Astrocyte (in vitro differentiated cells and primary cell): ENCODE measurements at regions not wholly inside any gene's neighbourhood (a gene's known extent, or its start where the extent isn't known, plus 50 kb on each side); places are given as distances from the start of the nearest gene placed in this dataset.

Experiments used
- DNase-seq: peaks from one replicate; pipeline ENCODE4 v3.0.0-alpha.2; 2010; ENCODE audit warnings: low read depth
- FAIRE-seq: peaks from 2 replicates; lab custom pipeline; 2011; peaks lifted over from hg19 to GRCh38; lab: Jason Lieb, UNC
- H2AFZ ChIP-seq: 2 replicates; pipeline ENCODE4 v1.6.0; 2012; ENCODE audit warnings: low read depth, low read length, inconsistent platforms
- H3K27ac ChIP-seq: 2 replicates; pipeline ENCODE4 v1.5.1; 2011; ENCODE audit warnings: low read depth, low read length, inconsistent platforms
- H3K27me3 ChIP-seq: 2 replicates; pipeline ENCODE4 v1.6.0; 2011; ENCODE audit warnings: low read length, inconsistent platforms; ENCODE audit not compliant: insufficient read depth
- H3K36me3 ChIP-seq: 2 replicates; pipeline ENCODE4 v1.5.1; 2011; ENCODE audit warnings: low read length, inconsistent platforms; ENCODE audit not compliant: insufficient read depth
- H3K4me1 ChIP-seq: 2 replicates; pipeline ENCODE4 v1.5.1; 2011; ENCODE audit warnings: low read length, inconsistent platforms; ENCODE audit not compliant: insufficient read depth
- H3K4me2 ChIP-seq: 2 replicates; pipeline ENCODE4 v1.6.0; 2012; ENCODE audit warnings: low read length, inconsistent platforms
- H3K4me3 ChIP-seq: 2 replicates; pipeline ENCODE4 v1.5.1; 2011; ENCODE audit warnings: low read depth, mild to moderate bottlenecking, low read length, inconsistent platforms; ENCODE audit not compliant: insufficient read depth
- H3K79me2 ChIP-seq: 2 replicates; pipeline ENCODE4 v1.6.0; 2012; ENCODE audit warnings: mild to moderate bottlenecking, low read length, inconsistent platforms; ENCODE audit not compliant: insufficient read depth
- H3K9ac ChIP-seq: 2 replicates; pipeline ENCODE4 v1.6.0; 2012; ENCODE audit warnings: mild to moderate bottlenecking, low read length, inconsistent platforms
- H3K9me3 ChIP-seq: 2 replicates; pipeline ENCODE4 v1.5.1; 2012; ENCODE audit warnings: low read depth, mild to moderate bottlenecking, low read length, inconsistent platforms; ENCODE audit not compliant: insufficient read depth
- H4K20me1 ChIP-seq: 2 replicates; pipeline ENCODE4 v1.6.0; 2012; ENCODE audit warnings: low read length, inconsistent platforms; ENCODE audit not compliant: insufficient read depth
- H3K27ac Mint-ChIP-seq: one replicate; pipeline ENCODE4 v1.8.0; 2021; ENCODE audit warnings: mild to moderate bottlenecking, mixed read lengths; ENCODE audit not compliant: unreplicated experiment
- H3K27me3 Mint-ChIP-seq: one replicate; pipeline ENCODE4 v1.8.0; 2021; ENCODE audit warnings: low read depth, mixed read lengths; ENCODE audit not compliant: unreplicated experiment
- H3K36me3 Mint-ChIP-seq: one replicate; pipeline ENCODE4 v1.8.0; 2021; ENCODE audit warnings: low read depth, mixed read lengths; ENCODE audit not compliant: unreplicated experiment
- H3K4me1 Mint-ChIP-seq: one replicate; pipeline ENCODE4 v1.8.0; 2021; ENCODE audit warnings: low read depth, mixed read lengths; ENCODE audit not compliant: unreplicated experiment
- H3K4me3 Mint-ChIP-seq: one replicate; pipeline ENCODE4 v1.8.0; 2021; ENCODE audit warnings: mild to moderate bottlenecking, moderate library complexity, mixed read lengths; ENCODE audit not compliant: unreplicated experiment
- H3K9me3 Mint-ChIP-seq: one replicate; pipeline ENCODE4 v1.8.0; 2021; ENCODE audit warnings: mild to moderate bottlenecking, mixed read lengths; ENCODE audit not compliant: unreplicated experiment
- EZH2 ChIP-seq: IDR thresholded peaks from 2 replicates; pipeline ENCODE4 v1.6.1; 2012; ENCODE audit warnings: mild to moderate bottlenecking, low read length, inconsistent platforms; ENCODE audit not compliant: insufficient read depth
- TF ChIP-seq, protein P1 (sequence below): IDR thresholded peaks from 2 replicates; pipeline ENCODE4 v1.5.1; 2011; ENCODE audit warnings: low read depth, mild to moderate bottlenecking, inconsistent platforms, low read length, moderate library complexity; ENCODE audit not compliant: insufficient read depth

DNA sequence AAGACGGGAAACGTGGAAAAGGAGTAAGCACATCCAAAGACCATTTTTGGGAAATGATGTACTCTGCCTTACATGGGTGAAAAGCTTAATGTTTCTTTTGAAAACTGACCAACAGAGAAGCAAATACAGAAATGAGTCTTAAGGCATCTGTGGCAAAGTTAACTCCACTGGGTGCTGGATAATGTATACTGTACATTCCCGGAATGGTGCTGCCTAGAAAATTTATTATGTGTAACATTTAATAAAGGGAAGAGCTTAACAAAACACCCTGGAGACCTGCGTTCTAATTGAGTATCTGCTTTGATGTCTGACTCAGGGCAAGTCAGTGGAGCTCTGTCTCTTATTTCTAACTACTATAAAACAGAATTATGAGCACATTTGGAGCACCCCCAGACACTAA lies 230.2 kb downstream of the MID1 start:
- H3K9me3 ChIP-seq: no peaks in the 10 kb centered on the region
- no peaks in the 10 kb centered on the region for H3K27me3 ChIP-seq
- no peaks in the 10 kb centered on the region for H4K20me1 ChIP-seq
- H3K79me2 ChIP-seq: no peaks in the 10 kb centered on the region
- no peaks in the 10 kb centered on the region for H3K4me1 ChIP-seq
- no peak overlapping the region for H3K4me3 Mint-ChIP-seq
- no peaks in the 10 kb centered on the region for H3K36me3 ChIP-seq
- no peaks in the 10 kb centered on the region for H3K9me3 Mint-ChIP-seq
- H2AFZ ChIP-seq: no peak overlapping the region
- peaks cover 14% of the 10 kb centered on the region for H3K27me3 Mint-ChIP-seq
- FAIRE-seq (no peak), DNase-seq (no peak)
- TF ChIP-seq EZH2: no peak
- TF ChIP-seq, protein P1, sequence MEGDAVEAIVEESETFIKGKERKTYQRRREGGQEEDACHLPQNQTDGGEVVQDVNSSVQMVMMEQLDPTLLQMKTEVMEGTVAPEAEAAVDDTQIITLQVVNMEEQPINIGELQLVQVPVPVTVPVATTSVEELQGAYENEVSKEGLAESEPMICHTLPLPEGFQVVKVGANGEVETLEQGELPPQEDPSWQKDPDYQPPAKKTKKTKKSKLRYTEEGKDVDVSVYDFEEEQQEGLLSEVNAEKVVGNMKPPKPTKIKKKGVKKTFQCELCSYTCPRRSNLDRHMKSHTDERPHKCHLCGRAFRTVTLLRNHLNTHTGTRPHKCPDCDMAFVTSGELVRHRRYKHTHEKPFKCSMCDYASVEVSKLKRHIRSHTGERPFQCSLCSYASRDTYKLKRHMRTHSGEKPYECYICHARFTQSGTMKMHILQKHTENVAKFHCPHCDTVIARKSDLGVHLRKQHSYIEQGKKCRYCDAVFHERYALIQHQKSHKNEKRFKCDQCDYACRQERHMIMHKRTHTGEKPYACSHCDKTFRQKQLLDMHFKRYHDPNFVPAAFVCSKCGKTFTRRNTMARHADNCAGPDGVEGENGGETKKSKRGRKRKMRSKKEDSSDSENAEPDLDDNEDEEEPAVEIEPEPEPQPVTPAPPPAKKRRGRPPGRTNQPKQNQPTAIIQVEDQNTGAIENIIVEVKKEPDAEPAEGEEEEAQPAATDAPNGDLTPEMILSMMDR: no peak
- no peak overlapping the region for H3K27ac ChIP-seq
- H3K36me3 Mint-ChIP-seq: no peaks in the 10 kb centered on the region
- H3K27ac Mint-ChIP-seq: no peak overlapping the region
- no peak overlapping the region for H3K9ac ChIP-seq
- H3K4me3 ChIP-seq: no peak overlapping the region
- H3K4me1 Mint-ChIP-seq: peaks cover 5% of the 10 kb centered on the region
- H3K4me2 ChIP-seq: no peak overlapping the region

DNA sequence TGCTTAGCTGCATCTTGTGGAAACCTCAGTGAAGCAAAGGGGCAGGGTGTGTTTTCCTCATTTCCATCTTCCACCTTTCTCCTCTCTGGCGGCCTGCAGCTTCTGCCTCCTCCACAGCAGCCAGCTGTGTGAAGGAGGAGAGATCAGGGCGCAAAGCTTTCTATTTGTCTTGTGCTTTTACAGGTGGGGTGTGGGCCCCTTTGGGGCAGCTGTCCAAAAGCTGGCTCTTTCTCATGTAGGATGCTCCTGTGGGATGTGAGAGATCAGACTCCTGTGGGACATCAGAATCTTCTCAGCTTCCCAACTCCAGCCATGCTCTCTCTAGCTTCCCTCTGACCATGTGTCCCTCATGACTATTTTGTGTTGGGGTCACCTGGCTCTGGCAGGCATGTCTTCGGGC lies 227.1 kb downstream of the MID1 start:
- no peak overlapping the region for H3K4me2 ChIP-seq
- H3K27ac Mint-ChIP-seq: no peak overlapping the region
- FAIRE-seq (no peak), DNase-seq (no peak)
- no peak overlapping the region for H3K4me3 Mint-ChIP-seq
- H3K27ac ChIP-seq: no peak overlapping the region
- no peaks in the 10 kb centered on the region for H3K27me3 ChIP-seq
- H3K9me3 Mint-ChIP-seq: no peaks in the 10 kb centered on the region
- H3K9ac ChIP-seq: no peak overlapping the region
- peaks cover 15% of the 10 kb centered on the region for H3K27me3 Mint-ChIP-seq
- no peaks in the 10 kb centered on the region for H3K36me3 ChIP-seq
- H3K4me1 Mint-ChIP-seq: peaks cover 13% of the 10 kb centered on the region
- no peaks in the 10 kb centered on the region for H3K4me1 ChIP-seq
- H3K79me2 ChIP-seq: no peaks in the 10 kb centered on the region
- H3K4me3 ChIP-seq: no peak overlapping the region
- no peak overlapping the region for H2AFZ ChIP-seq
- H4K20me1 ChIP-seq: no peaks in the 10 kb centered on the region
- peaks cover 3% of the 10 kb centered on the region for H3K36me3 Mint-ChIP-seq
- no peaks in the 10 kb centered on the region for H3K9me3 ChIP-seq
- TF ChIP-seq EZH2: no peak
- TF ChIP-seq, protein P1: no peak

DNA sequence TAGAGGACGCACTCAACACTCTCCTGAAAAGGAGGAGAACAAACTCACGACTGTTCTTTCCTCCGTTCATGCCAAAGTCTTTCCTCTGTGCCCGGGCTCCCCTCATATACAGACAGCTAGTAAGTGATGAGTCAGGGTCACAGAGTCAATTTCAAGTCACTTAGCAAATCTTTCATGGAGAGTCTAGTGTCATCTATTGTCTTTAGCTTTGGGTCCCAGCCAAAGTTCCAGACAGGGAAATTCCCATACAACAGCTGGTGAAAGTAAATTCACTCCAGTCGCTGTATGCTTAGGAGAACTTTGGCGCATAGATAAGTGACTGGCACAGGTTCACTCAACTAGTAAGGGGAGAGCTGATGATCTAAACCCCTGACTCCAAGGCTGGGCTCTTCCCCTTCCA lies 226.5 kb downstream of the MID1 start:
- Histone ChIP-seq H3K9me3 (no peaks in the 10 kb centered on the region), H3K27ac (no peak overlapping the region), H3K4me1 (no peaks in the 10 kb centered on the region), H3K4me3 (no peak overlapping the region), H4K20me1 (no peaks in the 10 kb centered on the region), H3K36me3 (no peaks in the 10 kb centered on the region), H3K4me2 (no peak overlapping the region), H3K9ac (no peak overlapping the region), H3K27me3 (no peaks in the 10 kb centered on the region), H2AFZ (no peak overlapping the region), H3K79me2 (no peaks in the 10 kb centered on the region)
- Mint-ChIP-seq H3K9me3 (no peaks in the 10 kb centered on the region), H3K4me3 (no peak overlapping the region), H3K36me3 (peaks cover 3% of the 10 kb centered on the region), H3K4me1 (peaks cover 13% of the 10 kb centered on the region), H3K27ac (no peak overlapping the region), H3K27me3 (peaks cover 13% of the 10 kb centered on the region)
- DNase-seq: no peak
- no peak for FAIRE-seq
- TF ChIP-seq, protein P1: no peak
- no peak for TF ChIP-seq EZH2
